DMS114 treated with DMSO at 0.1 percent for 48 hours (cell line): ENCODE measurements at regions not wholly inside any gene's neighbourhood (a gene's known extent, or its start where the extent isn't known, plus 50 kb on each side); places are given as distances from the start of the nearest gene placed in this dataset.
"Not testable (repeated sequence)": the region's sequence is repeated elsewhere in the genome, so short reads cannot be mapped to it uniquely, and the experiment has no call there.

ENCODE experiments used
- DNase-seq: peaks from one replicate; lab custom pipeline; 2025; ENCODE audit not compliant: unreplicated experiment; lab: John Stamatoyannopoulos, UW

DNA sequence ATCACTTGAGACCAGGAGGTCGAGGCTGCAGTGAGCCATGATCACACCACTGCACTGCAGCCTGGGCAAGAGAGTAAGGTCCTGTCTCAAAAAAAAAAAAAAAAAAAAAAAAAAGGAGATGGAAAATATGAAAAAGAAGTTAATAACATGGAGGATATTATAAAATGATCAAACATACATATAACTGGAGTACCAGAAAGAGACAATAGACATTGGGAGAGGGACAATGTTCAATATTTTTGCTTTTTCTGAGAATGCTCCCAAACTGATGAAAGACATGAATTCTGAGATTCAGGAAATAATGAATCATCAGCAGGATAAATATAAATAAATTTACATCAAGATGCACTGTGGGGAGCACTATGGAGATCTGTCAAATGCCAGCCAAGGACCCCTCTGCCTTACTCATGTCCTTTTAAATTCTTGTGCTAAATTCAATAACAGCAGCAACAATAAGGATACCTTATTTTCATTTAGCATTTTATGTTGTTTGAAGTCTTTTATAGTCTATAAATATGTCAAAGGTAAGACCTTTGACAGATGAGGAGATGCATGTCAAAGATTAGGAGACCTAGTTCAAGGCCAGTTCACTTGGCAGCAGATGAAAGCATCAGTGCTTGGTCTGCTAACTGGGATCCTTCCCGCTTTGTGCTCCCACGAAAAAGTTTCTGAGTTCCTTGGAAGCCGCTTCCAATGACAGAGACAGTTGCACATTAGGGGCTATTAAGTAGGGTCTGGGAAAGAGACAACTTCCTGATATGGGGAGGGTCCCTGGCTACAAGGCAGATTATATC, 97.7 kb downstream of the TLR5 start:
- DNase-seq = no peak

- DNase-seq = no peak
These were observed 97.0 kb downstream of the TLR5 start for GRCh38 chr1:223046011-223046410.

GRCh38 chr1:223046463-223046862, 96.6 kb downstream of the TLR5 start:
- not testable (repeated sequence) for DNase-seq

DNA sequence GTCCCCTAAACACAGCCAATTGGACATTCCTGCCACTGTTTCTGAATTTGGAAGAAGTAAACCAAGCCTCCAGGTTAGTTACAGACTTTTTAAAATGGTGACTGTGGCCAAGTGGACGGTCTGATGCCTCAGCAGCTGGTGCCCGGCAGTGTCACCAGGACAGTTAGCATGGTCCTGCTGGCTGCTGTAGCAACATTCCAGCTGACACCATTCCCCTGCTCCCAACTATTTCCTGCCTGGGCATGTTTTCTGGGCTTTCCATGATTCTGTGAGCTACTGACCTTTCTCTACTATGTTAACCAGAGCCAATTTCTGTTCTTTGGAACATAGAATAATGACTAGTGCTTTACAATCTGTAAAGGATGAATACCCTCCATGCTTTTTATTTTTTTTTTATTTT, 95.0 kb downstream of the TLR5 start:
- no peak for DNase-seq

DNA sequence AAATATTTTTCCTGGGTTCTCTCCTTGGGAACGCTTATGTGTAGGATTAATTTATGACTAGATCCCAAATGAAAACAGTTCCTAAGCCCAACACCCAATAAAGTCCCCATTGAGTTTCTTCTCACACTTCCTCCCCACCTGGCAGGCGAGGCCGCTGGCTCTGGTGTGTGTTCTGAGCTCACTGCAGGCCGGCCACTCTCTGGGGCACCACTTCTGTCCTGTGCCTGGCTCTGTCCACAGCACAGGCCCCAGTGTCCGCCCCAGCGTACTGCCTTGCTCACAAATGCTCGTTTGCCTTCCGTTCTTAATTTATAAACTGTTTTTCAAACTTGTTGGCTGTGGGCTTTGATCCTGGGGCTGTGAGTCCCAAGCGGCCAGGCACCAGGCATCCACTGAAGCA, 90.6 kb downstream of the TLR5 start:
- DNase-seq = no peak

- no peak for DNase-seq
These were observed 90.1 kb downstream of the TLR5 start for GRCh38 chr1:223052931-223053330.

DNA sequence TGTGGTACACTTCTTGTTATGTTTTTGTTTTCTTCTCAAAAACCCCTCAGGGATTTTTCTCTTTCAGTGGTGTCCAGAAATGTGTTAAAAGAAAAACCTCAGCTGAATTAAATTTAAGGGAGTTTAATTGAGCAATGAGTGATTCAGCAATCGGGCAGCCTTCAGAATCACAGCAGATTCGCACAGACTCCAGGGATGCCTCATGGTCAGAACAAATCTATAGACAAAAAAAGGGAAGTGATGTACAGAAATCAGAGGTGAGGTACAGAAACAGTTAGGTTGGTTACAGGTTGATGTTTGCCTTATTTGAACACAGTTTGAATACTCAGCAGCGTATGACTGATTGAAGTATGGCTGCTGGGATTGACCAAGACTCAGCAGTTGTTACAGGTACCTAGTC, 86.2 kb downstream of the TLR5 start:
- DNase-seq = no peak

DNA sequence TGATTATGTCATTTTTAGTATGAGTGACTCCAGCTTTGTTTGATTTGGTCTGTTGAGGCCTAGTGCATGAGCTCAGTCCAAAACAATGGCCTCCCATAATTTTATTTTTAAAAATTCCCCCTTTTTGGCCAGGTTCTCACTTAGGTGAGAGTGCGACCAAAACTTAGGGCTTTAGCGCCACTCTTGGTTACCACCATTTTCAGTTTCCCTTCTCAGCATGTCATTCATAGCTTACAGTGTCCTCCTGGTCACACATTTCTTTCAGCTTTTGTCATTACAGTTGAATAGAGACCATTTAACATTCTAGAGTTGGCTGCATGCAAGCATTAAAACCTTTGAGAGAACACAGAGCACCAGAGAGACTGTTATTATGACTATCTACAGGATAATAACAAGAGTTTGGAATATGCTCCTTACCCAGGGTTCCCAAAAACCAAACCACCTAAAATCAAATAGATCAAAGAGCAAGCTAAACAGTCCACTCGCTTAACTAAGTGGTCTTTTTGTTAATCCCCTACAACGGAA, 85.4 kb downstream of the TLR5 start:
- no peak for DNase-seq
